ENCODE measurements at regions not wholly inside any gene's neighbourhood (a gene's known extent, or its start where the extent isn't known, plus 50 kb on each side); places are given as distances from the start of the nearest gene placed in this dataset.

- intact Hi-C loops (cut with micrococcal nuclease), result no loop called here
- CTCF ChIA-PET, result interaction anchor here (1.1 to 1.2 kb wide), 2 partner anchors 175 to 637 kb away, joined by 4 read pairs; no protein-coding TSS in a partner anchor
- Mint-ChIP-seq H3K4me3 (ENCODE audit: unreplicated experiment) (no peak overlapping the region), H3K36me3 (ENCODE audit: insufficient read depth, unreplicated experiment) (no peaks in the 10 kb centered on the region), H3K27me3 (ENCODE audit: insufficient read depth, unreplicated experiment) (no peaks in the 10 kb centered on the region), H3K27ac (ENCODE audit: low read depth, unreplicated experiment) (no peak overlapping the region), H3K4me1 (ENCODE audit: insufficient read depth, unreplicated experiment) (peaks cover 10% of the 10 kb centered on the region), H3K9me3 (ENCODE audit: unreplicated experiment) (peaks cover 9% of the 10 kb centered on the region)
- DNase-seq (ENCODE audit: unreplicated experiment), result no peak
- BruUV-seq (replicated peaks), result no TSS peak
- TF ChIP-seq CTCF (IDR thresholded peaks at IDR 0.05; ENCODE audit: unreplicated experiment), result no peak
- POLR2A ChIA-PET, result no interaction called here
Observed at GRCh38 chr14:65186951-65187350, 84.6 kb upstream of the MAX start.

DNA sequence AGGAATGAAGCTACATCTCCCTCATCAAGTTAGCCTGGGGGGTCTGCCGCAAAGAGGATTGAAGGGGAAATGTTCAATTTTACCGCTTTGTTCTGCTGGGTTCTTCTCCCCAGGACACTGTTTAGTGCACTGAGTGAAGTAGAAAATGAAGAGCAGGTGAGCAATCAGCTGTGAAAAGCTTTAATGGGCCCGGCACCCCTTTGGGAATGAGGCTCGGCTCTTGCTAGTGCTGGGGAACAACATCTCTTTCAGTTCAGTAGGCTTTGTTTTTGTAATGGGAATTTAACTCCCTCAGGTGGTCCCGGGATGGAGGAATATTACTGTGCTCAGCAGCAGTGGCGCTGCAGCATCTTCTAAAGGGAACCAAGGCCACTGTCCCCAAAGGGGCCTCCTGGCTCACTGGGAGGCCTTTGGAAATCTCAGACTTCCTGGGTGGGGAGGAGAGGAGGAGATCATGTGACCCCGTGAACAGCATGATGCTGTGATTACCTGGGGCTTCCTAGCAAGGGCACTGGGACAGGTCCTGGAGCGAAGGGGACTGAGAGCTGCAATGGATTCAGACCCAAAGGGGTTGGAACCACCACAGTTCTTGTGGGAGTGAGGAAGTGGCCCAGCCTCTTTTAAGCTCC lies 85.2 kb upstream of the MAX start:
- DNase-seq (ENCODE audit: unreplicated experiment), result no peak
- Mint-ChIP-seq H3K27ac (ENCODE audit: low read depth, unreplicated experiment) (no peak overlapping the region), H3K9me3 (ENCODE audit: unreplicated experiment) (peaks cover 6% of the 10 kb centered on the region), H3K36me3 (ENCODE audit: insufficient read depth, unreplicated experiment) (no peaks in the 10 kb centered on the region), H3K27me3 (ENCODE audit: insufficient read depth, unreplicated experiment) (no peaks in the 10 kb centered on the region), H3K4me1 (ENCODE audit: insufficient read depth, unreplicated experiment) (peaks cover 10% of the 10 kb centered on the region), H3K4me3 (ENCODE audit: unreplicated experiment) (no peak overlapping the region)
- intact Hi-C loops (cut with micrococcal nuclease), result no loop called here
- TF ChIP-seq CTCF (IDR thresholded peaks at IDR 0.05; ENCODE audit: unreplicated experiment), result no peak
- no TSS peak for BruUV-seq (replicated peaks)
- ChIA-PET POLR2A (no interaction called here), CTCF (interaction anchor here (0.7 to 1.9 kb wide), 3 partner anchors 16 to 636 kb away, joined by 3 to 8 read pairs (median 4); no protein-coding TSS in a partner anchor)

GRCh38 chr14:65190312-65190711 lies 88.0 kb upstream of the MAX start:
- ChIA-PET POLR2A (no interaction called here), CTCF (interaction anchor here (1.1 kb wide), 1 partner anchor 26 kb away, joined by 5 read pairs; no protein-coding TSS in a partner anchor)
- Mint-ChIP-seq H3K36me3 (ENCODE audit: insufficient read depth, unreplicated experiment) (no peaks in the 10 kb centered on the region), H3K4me3 (ENCODE audit: unreplicated experiment) (no peak overlapping the region), H3K4me1 (ENCODE audit: insufficient read depth, unreplicated experiment) (no peaks in the 10 kb centered on the region), H3K27ac (ENCODE audit: low read depth, unreplicated experiment) (no peak overlapping the region), H3K27me3 (ENCODE audit: insufficient read depth, unreplicated experiment) (no peaks in the 10 kb centered on the region), H3K9me3 (ENCODE audit: unreplicated experiment) (no peaks in the 10 kb centered on the region)
- no peak for TF ChIP-seq CTCF (IDR thresholded peaks at IDR 0.05; ENCODE audit: unreplicated experiment)
- no peak for DNase-seq (ENCODE audit: unreplicated experiment)
- no TSS peak for BruUV-seq (replicated peaks)
- intact Hi-C loops (cut with micrococcal nuclease), result no loop called here

DNA sequence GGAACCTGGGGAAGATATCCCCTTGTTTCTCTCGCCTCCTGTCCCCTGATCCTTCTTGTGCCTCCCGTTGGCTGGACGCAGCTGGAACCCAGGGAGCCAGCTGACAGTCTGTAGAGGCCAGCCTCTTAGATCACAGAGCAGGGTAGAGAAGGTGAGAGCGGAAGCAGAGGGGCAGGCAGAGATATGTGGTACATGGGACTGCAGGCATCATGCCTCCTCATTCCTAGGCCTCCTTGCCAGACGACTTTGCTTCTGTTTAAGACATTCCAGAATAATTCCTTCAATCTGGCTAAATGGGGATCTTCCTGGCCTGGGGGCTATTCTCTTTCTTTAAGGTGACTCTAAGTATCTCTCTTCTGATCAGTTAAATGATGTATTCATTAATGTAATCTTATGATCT lies 89.4 kb upstream of the MAX start:
- no peak for DNase-seq (ENCODE audit: unreplicated experiment)
- POLR2A ChIA-PET, result no interaction called here
- Mint-ChIP-seq H3K4me3 (ENCODE audit: unreplicated experiment) (no peak overlapping the region), H3K4me1 (ENCODE audit: insufficient read depth, unreplicated experiment) (no peaks in the 10 kb centered on the region), H3K36me3 (ENCODE audit: insufficient read depth, unreplicated experiment) (no peaks in the 10 kb centered on the region), H3K27me3 (ENCODE audit: insufficient read depth, unreplicated experiment) (no peaks in the 10 kb centered on the region), H3K9me3 (ENCODE audit: unreplicated experiment) (no peaks in the 10 kb centered on the region), H3K27ac (ENCODE audit: low read depth, unreplicated experiment) (no peak overlapping the region)
- no TSS peak for BruUV-seq (replicated peaks)
- CTCF ChIA-PET, result no interaction called here
- intact Hi-C loops (cut with micrococcal nuclease), result no loop called here
- no peak for TF ChIP-seq CTCF (IDR thresholded peaks at IDR 0.05; ENCODE audit: unreplicated experiment)

All from MCF 10A (cell line).